Tibial nerve (tissue), 3 donors: ENCODE measurements at regions not wholly inside any gene's neighbourhood (a gene's known extent, or its start where the extent isn't known, plus 50 kb on each side); places are given as distances from the start of the nearest gene placed in this dataset.

Source experiments
- CTCF ChIP-seq, 5 experiments: fragments of 200-600 bp in 3 of 5; fragments of 450-650 bp in 2 of 5; sonication (generic) in 3 of 5; IDR thresholded peaks; one replicate each; pipeline ENCODE4 v1.5.1; 2016 to 2019; ENCODE audit warnings: antibody characterized with exemption in 5 of 5, mild to moderate bottlenecking in 3 of 5, moderate library complexity in 2 of 5
- POLR2A ChIP-seq, 2 donors: fragments of 450-650 bp; IDR thresholded peaks; one replicate each; pipeline ENCODE4 v1.6.1; 2017; ENCODE audit warnings: antibody characterized with exemption in 2 of 2, mild to moderate bottlenecking in 2 of 2, moderate library complexity in 2 of 2

DNA sequence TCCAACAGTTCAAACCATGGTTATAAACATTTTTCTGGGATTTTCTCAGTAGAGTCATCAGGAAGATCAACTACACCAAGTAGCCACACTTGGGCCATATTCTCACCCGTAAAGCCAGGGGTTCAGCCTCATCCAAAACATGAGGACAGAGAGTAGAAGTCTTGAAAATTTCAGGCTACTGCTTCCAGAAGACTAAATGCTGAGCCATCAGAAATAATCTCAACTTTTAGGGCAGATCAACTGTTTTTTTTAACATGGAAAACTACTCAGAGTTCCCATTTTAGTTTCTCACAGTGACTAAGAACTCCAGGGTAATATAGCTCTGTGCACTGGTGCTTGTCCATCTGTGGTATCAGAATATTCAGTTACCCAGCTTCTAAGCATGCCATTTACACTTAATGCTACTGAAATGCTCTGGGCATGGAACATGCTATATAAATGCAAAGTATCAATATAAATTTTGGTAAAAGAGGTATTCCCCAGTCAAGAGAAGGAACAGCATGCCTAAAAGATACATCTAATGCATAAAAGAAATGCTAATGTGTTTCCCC, 300.1 kb upstream of the LRRN1 start:
- TF ChIP-seq POLR2A (IDR thresholded peaks at IDR 0.05) = no peak
- TF ChIP-seq CTCF (IDR thresholded peaks at IDR 0.05) = no peak
